HL-60 (cell line): ENCODE measurements at regions not wholly inside any gene's neighbourhood (a gene's known extent, or its start where the extent isn't known, plus 50 kb on each side); places are given as distances from the start of the nearest gene placed in this dataset.

Experiments
- DNase-seq, 2 experiments: peaks; one replicate each; pipeline ENCODE4 v3.0.0-alpha.2; 2010 to 2020; ENCODE audit warnings: low read depth in 1 of 2, low spot score in 1 of 2
- H3K27ac ChIP-seq: fragments of 250-450 bp; sonication (Bioruptor Pico); replicated peaks from 2 replicates; pipeline ENCODE4 v1.5.1; 2020; ENCODE audit warnings: mild to moderate bottlenecking, moderate library complexity
- H3K27me3 ChIP-seq: fragments of 250-450 bp; sonication (Bioruptor Pico); 2 replicates; pipeline ENCODE4 v1.5.1; 2021; ENCODE audit warnings: mild to moderate bottlenecking, moderate library complexity; ENCODE audit not compliant: insufficient read depth, poor library complexity, severe bottlenecking
- H3K4me3 ChIP-seq: replicated peaks from 2 replicates; pipeline ENCODE4 v1.5.1; 2011; ENCODE audit warnings: mild to moderate bottlenecking, control low read depth, low read length; ENCODE audit not compliant: insufficient read depth
- CTCF ChIP-seq: IDR thresholded peaks from one replicate; pipeline ENCODE4 v1.5.1; 2011; ENCODE audit warnings: low read length, control low read depth, inconsistent platforms; ENCODE audit not compliant: insufficient read depth
- GABPA ChIP-seq: IDR thresholded peaks from 2 replicates; pipeline ENCODE4 v1.6.1; 2012; ENCODE audit warnings: low read depth
- POLR2AphosphoS5 ChIP-seq: IDR thresholded peaks from 2 replicates; pipeline ENCODE4 v1.6.1; 2012; ENCODE audit warnings: low read depth
- REST ChIP-seq: IDR thresholded peaks from 2 replicates; pipeline ENCODE4 v1.6.1; 2012; ENCODE audit warnings: low read depth; ENCODE audit not compliant: insufficient replicate concordance
- SPI1 ChIP-seq: IDR thresholded peaks from 2 replicates; pipeline ENCODE4 v1.6.1; 2012; ENCODE audit warnings: low read depth, mild to moderate bottlenecking, borderline replicate concordance

- Histone ChIP-seq H3K4me3 (no peak overlapping the region), H3K27ac (no peak overlapping the region), H3K27me3 (no peaks in the 10 kb centered on the region)
- DNase-seq, result no peak
- TF ChIP-seq SPI1 (no peak), REST (no peak), CTCF (no peak), POLR2AphosphoS5 (no peak), GABPA (no peak)
These were observed 585.4 kb downstream of the SNAPC1 start for GRCh38 chr14:62347562-62348011.

- no peaks in the 10 kb centered on the region for H3K27me3 ChIP-seq
- H3K27ac ChIP-seq, result no peak overlapping the region
- DNase-seq, result no peak
- TF ChIP-seq REST, result no peak
- TF ChIP-seq CTCF, result no peak
- no peak overlapping the region for H3K4me3 ChIP-seq
These were observed 595.1 kb downstream of the SNAPC1 start for GRCh38 chr14:62357362-62357761.

- no peak for DNase-seq
- H3K4me3 ChIP-seq, result no peak overlapping the region
- no peak for TF ChIP-seq REST
- TF ChIP-seq SPI1, result no peak
- TF ChIP-seq POLR2AphosphoS5, result no peak
- no peak for TF ChIP-seq GABPA
- no peak for TF ChIP-seq CTCF
- no peak overlapping the region for H3K27ac ChIP-seq
- no peaks in the 10 kb centered on the region for H3K27me3 ChIP-seq
These were observed 601.9 kb downstream of the SNAPC1 start for GRCh38 chr14:62364161-62364560.
